GM23248 (cell line): ENCODE measurements at regions not wholly inside any gene's neighbourhood (a gene's known extent, or its start where the extent isn't known, plus 50 kb on each side); places are given as distances from the start of the nearest gene placed in this dataset.

Experiments
- EZH2 ChIP-seq: fragments of 200-600 bp; sonication (generic); IDR thresholded peaks from 2 replicates; pipeline ENCODE4 v1.6.1; 2018; ENCODE audit warnings: antibody characterized with exemption, mild to moderate bottlenecking; ENCODE audit not compliant: insufficient read depth, poor library complexity, severe bottlenecking
- EZH2phosphoT487 ChIP-seq: fragments of 200-600 bp; sonication (generic); IDR thresholded peaks from 2 replicates; pipeline ENCODE4 v1.6.1; 2018; ENCODE audit warnings: antibody characterized with exemption, moderate library complexity, mild to moderate bottlenecking, low read depth; ENCODE audit not compliant: insufficient read depth

GRCh38 chr2:22656426-22656825, 728.6 kb upstream of the KLHL29 start:
- TF ChIP-seq EZH2phosphoT487 (no peak), EZH2 (no peak)
